Testis (tissue), 2 donors: ENCODE measurements at regions not wholly inside any gene's neighbourhood (a gene's known extent, or its start where the extent isn't known, plus 50 kb on each side); places are given as distances from the start of the nearest gene placed in this dataset.

Experiments used
- DNase-seq: peaks from one replicate; pipeline ENCODE4 v3.0.0-alpha.2; 2019
- H3K27ac ChIP-seq, 2 donors: fragments of 200-600 bp; sonication (generic); one replicate each; pipeline ENCODE4 v1.5.1; 2019
- H3K27me3 ChIP-seq: fragments of 200-600 bp; sonication (generic); one replicate; pipeline ENCODE4 v1.5.1; 2019
- H3K36me3 ChIP-seq: fragments of 200-600 bp; sonication (generic); one replicate; pipeline ENCODE4 v1.5.1; 2017; ENCODE audit warnings: low read depth; ENCODE audit errors: missing control alignments
- H3K4me1 ChIP-seq: fragments of 200-600 bp; sonication (generic); one replicate; pipeline ENCODE4 v1.5.1; 2019
- H3K4me3 ChIP-seq, 2 donors: fragments of 200-600 bp; sonication (generic); one replicate each; pipeline ENCODE4 v1.5.1; 2017 to 2019
- H3K9me3 ChIP-seq: fragments of 200-600 bp; sonication (generic); one replicate; pipeline ENCODE4 v1.5.1; 2017
- CTCF ChIP-seq, 3 experiments: fragments of 450-650 bp in 2 of 3; fragments of 200-600 bp in 1 of 3; sonication (generic) in 1 of 3; IDR thresholded peaks; one replicate each; pipeline ENCODE4 v1.5.1; 2016 to 2019; ENCODE audit warnings: antibody characterized with exemption in 3 of 3, mild to moderate bottlenecking in 2 of 3, moderate library complexity in 1 of 3
- POLR2A ChIP-seq: fragments of 450-650 bp; IDR thresholded peaks from one replicate; pipeline ENCODE4 v1.6.1; 2017; ENCODE audit warnings: antibody characterized with exemption, mild to moderate bottlenecking, moderate library complexity
- WGBS, 2 donors: methylation state at CpG; one replicate each; pipeline ENCODE4 v1.1.5; 2018; 5-methylcytosine and 5-hydroxymethylcytosine counted together
- intact Hi-C: fragments of 100-400 bp; cut with DNase I; formaldehyde crosslinking; loops from one replicate; pipeline ENCODE4 v1.15.1; 2023; ENCODE audit warnings: low total_unique reads

- intact Hi-C loops = no loop called here
- DNase-seq = no peak
- WGBS, 2 donors = 52 to 58% methylated on average over 3 of the region's 3 CpGs
Measured at GRCh38 chr16:51938861-51939260, 608.1 kb downstream of the TOX3 start.

GRCh38 chr16:51937771-51938170 is 609.2 kb downstream of the TOX3 start:
- H3K4me3 ChIP-seq = no peak overlapping the region
- no peak for DNase-seq
- no peaks in the 10 kb centered on the region for H3K36me3 ChIP-seq
- intact Hi-C loops = no loop called here
- H3K27ac ChIP-seq = no peak overlapping the region
- no peaks in the 10 kb centered on the region for H3K27me3 ChIP-seq
- WGBS, 2 donors = 73 to 77% methylated on average over 6 of the region's 6 CpGs
- no peaks in the 10 kb centered on the region for H3K4me1 ChIP-seq
- TF ChIP-seq CTCF (IDR thresholded peaks at IDR 0.05) (no peak), POLR2A (no peak)
- H3K9me3 ChIP-seq = no peaks in the 10 kb centered on the region

More at GRCh38 chr16:51938861-51939260, 608.1 kb downstream of the TOX3 start:
- H3K4me3 ChIP-seq = no peak overlapping the region
- no peaks in the 10 kb centered on the region for H3K9me3 ChIP-seq
- no peak for TF ChIP-seq CTCF (IDR thresholded peaks at IDR 0.05)
- no peak for TF ChIP-seq POLR2A
- H3K4me1 ChIP-seq = no peaks in the 10 kb centered on the region
- no peaks in the 10 kb centered on the region for H3K27me3 ChIP-seq
- no peak overlapping the region for H3K27ac ChIP-seq
- no peaks in the 10 kb centered on the region for H3K36me3 ChIP-seq

- intact Hi-C loops = no loop called here
- H3K36me3 ChIP-seq = no peaks in the 10 kb centered on the region
- DNase-seq = no peak
- H3K9me3 ChIP-seq = no peaks in the 10 kb centered on the region
- H3K4me3 ChIP-seq = no peak overlapping the region
- no peaks in the 10 kb centered on the region for H3K4me1 ChIP-seq
- H3K27me3 ChIP-seq = no peaks in the 10 kb centered on the region
- H3K27ac ChIP-seq = no peak overlapping the region
- TF ChIP-seq POLR2A (no peak), CTCF (IDR thresholded peaks at IDR 0.05) (no peak)
- 92 to 94% methylated on average over 5 of the region's 5 CpGs for WGBS, 2 donors
Measured at GRCh38 chr16:51936846-51937245, 610.1 kb downstream of the TOX3 start.

GRCh38 chr16:51932317-51932716 is 614.6 kb downstream of the TOX3 start:
- Histone ChIP-seq H3K9me3 (no peaks in the 10 kb centered on the region), H3K4me1 (no peaks in the 10 kb centered on the region), H3K4me3 (no peak overlapping the region), H3K27ac (no peak overlapping the region), H3K27me3 (no peaks in the 10 kb centered on the region), H3K36me3 (no peaks in the 10 kb centered on the region)
- WGBS, 2 donors = 92 to 95% methylated on average over 2 of the region's 2 CpGs
- intact Hi-C loops = no loop called here
- TF ChIP-seq CTCF (IDR thresholded peaks at IDR 0.05) = no peak
- no peak for TF ChIP-seq POLR2A
- no peak for DNase-seq

- WGBS, 2 donors = 44 to 57% methylated on average over 5 of the region's 5 CpGs
- Histone ChIP-seq H3K36me3 (no peaks in the 10 kb centered on the region), H3K9me3 (no peaks in the 10 kb centered on the region), H3K27ac (no peak overlapping the region), H3K4me1 (no peaks in the 10 kb centered on the region), H3K4me3 (no peak overlapping the region), H3K27me3 (no peaks in the 10 kb centered on the region)
- DNase-seq = no peak
- TF ChIP-seq POLR2A (no peak), CTCF (IDR thresholded peaks at IDR 0.05) (no peak)
- intact Hi-C loops = no loop called here
Measured at GRCh38 chr16:51931653-51932052, 615.3 kb downstream of the TOX3 start.
